ENCODE measurements at regions not wholly inside any gene's neighbourhood (a gene's known extent, or its start where the extent isn't known, plus 50 kb on each side); places are given as distances from the start of the nearest gene placed in this dataset.

- TF ChIP-seq ZNF416 (CRISPR knock-in tag; IDR thresholded peaks at IDR 0.05) = no peak
These were observed 495.2 kb upstream of the MEIS1 start (continued) for GRCh38 chr2:65939687-65940086.

DNA sequence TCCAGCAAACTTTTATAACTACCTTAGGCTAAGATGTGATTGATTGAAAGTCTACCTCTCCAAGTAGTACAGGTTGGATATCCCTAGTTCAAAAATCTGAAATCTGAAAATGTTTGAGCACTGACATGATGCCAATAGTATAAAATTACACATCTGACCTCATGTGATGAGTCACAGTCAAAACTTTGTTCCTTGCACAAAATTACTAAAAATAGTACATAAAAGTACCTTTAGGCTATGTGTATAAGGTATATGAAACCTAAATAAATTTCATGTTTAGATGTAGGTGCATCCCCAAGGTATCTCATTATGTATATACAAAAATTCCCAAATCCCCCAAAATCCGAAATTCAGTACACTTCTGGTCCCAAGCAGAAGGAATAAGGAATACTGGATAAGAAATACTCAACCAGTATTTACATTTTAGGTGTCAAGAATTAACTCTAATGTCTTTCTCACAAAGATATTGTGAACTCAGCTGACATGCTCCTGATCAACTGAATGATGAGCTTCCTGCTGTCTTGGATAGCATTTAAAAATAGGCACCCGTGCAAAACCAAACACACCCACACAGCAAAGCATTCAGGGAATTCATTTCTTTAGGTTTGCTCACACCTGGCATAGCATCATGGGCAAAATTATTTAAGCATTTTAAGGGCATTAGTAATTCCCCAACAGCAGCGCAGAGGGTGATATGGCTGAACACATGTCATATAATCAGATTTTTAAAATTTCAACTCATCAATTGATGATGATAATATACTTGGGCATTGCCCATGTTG, 497.4 kb upstream of the MEIS1 start:
- Mint-ChIP-seq H3K27me3 (ENCODE audit: low read depth) (peaks cover 4% of the 10 kb centered on the region), H3K4me1 (no peaks in the 10 kb centered on the region), H3K9me3 (no peaks in the 10 kb centered on the region), H3K36me3 (no peaks in the 10 kb centered on the region), H3K4me3 (no peak overlapping the region), H3K27ac (no peak overlapping the region)
- TF ChIP-seq CTCF (IDR thresholded peaks at IDR 0.05) (no peak), TEAD1 (CRISPR knock-in tag; IDR thresholded peaks at IDR 0.05) (no peak), IRF2 (CRISPR knock-in tag; IDR thresholded peaks at IDR 0.05; ENCODE audit: borderline replicate concordance, low read depth) (no peak), IRF1 (CRISPR knock-in tag; IDR thresholded peaks at IDR 0.05) (no peak), ZNF219 (CRISPR knock-in tag; IDR thresholded peaks at IDR 0.05; ENCODE audit: borderline replicate concordance) (no peak), ZNF416 (CRISPR knock-in tag; IDR thresholded peaks at IDR 0.05) (no peak), EMX1 (CRISPR knock-in tag; IDR thresholded peaks at IDR 0.05) (no peak), NFATC4 (CRISPR knock-in tag; IDR thresholded peaks at IDR 0.05) (no peak), ZNF671 (CRISPR knock-in tag; IDR thresholded peaks at IDR 0.05) (no peak)
- TF ChIP-seq, protein P1, sequence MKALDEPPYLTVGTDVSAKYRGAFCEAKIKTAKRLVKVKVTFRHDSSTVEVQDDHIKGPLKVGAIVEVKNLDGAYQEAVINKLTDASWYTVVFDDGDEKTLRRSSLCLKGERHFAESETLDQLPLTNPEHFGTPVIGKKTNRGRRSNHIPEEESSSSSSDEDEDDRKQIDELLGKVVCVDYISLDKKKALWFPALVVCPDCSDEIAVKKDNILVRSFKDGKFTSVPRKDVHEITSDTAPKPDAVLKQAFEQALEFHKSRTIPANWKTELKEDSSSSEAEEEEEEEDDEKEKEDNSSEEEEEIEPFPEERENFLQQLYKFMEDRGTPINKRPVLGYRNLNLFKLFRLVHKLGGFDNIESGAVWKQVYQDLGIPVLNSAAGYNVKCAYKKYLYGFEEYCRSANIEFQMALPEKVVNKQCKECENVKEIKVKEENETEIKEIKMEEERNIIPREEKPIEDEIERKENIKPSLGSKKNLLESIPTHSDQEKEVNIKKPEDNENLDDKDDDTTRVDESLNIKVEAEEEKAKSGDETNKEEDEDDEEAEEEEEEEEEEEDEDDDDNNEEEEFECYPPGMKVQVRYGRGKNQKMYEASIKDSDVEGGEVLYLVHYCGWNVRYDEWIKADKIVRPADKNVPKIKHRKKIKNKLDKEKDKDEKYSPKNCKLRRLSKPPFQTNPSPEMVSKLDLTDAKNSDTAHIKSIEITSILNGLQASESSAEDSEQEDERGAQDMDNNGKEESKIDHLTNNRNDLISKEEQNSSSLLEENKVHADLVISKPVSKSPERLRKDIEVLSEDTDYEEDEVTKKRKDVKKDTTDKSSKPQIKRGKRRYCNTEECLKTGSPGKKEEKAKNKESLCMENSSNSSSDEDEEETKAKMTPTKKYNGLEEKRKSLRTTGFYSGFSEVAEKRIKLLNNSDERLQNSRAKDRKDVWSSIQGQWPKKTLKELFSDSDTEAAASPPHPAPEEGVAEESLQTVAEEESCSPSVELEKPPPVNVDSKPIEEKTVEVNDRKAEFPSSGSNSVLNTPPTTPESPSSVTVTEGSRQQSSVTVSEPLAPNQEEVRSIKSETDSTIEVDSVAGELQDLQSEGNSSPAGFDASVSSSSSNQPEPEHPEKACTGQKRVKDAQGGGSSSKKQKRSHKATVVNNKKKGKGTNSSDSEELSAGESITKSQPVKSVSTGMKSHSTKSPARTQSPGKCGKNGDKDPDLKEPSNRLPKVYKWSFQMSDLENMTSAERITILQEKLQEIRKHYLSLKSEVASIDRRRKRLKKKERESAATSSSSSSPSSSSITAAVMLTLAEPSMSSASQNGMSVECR (CRISPR knock-in tag; IDR thresholded peaks at IDR 0.05; ENCODE audit: borderline replicate concordance) = no peak
- TF ChIP-seq, protein P2, sequence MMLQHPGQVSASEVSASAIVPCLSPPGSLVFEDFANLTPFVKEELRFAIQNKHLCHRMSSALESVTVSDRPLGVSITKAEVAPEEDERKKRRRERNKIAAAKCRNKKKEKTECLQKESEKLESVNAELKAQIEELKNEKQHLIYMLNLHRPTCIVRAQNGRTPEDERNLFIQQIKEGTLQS (CRISPR knock-in tag; conservative IDR thresholded peaks at IDR 0.05) = no peak
- no peak for ATAC-seq
- ChIA-PET CTCF (no interaction called here), POLR2A (no interaction called here)
- DNase-seq (ENCODE audit: low spot score) = no peak

- Mint-ChIP-seq H3K27me3 (ENCODE audit: low read depth) (peaks cover 4% of the 10 kb centered on the region), H3K4me1 (no peaks in the 10 kb centered on the region; the same call in 1 of the 2 replicates), H3K9me3 (peaks cover 11% of the 10 kb centered on the region), H3K27ac (no peak overlapping the region), H3K36me3 (peaks cover 10% of the 10 kb centered on the region), H3K4me3 (no peak overlapping the region)
- POLR2A ChIA-PET = interaction anchor here (1.0 kb wide), 1 partner anchor 10 kb away, joined by 3 read pairs; no protein-coding TSS in a partner anchor
- CTCF ChIA-PET = interaction anchor here (0.5 kb wide), 1 partner anchor 92 kb away, joined by 3 read pairs; no protein-coding TSS in a partner anchor
- no peak for TF ChIP-seq TEAD4 (CRISPR knock-in tag; IDR thresholded peaks at IDR 0.05)
- TF ChIP-seq SMAD3 (CRISPR knock-in tag; IDR thresholded peaks at IDR 0.05; ENCODE audit: borderline replicate concordance) = no peak
- TF ChIP-seq, protein P3, sequence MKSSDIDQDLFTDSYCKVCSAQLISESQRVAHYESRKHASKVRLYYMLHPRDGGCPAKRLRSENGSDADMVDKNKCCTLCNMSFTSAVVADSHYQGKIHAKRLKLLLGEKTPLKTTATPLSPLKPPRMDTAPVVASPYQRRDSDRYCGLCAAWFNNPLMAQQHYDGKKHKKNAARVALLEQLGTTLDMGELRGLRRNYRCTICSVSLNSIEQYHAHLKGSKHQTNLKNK (CRISPR knock-in tag; IDR thresholded peaks at IDR 0.05) = no peak
- no peak for TF ChIP-seq FOXP1 (CRISPR knock-in tag; IDR thresholded peaks at IDR 0.05; ENCODE audit: borderline replicate concordance)
- no peak for TF ChIP-seq JUN (CRISPR knock-in tag; IDR thresholded peaks at IDR 0.05)
- TF ChIP-seq GRHL2 (CRISPR knock-in tag; IDR thresholded peaks at IDR 0.05; ENCODE audit: insufficient replicate concordance, severe bottlenecking) = no peak
- TF ChIP-seq, protein P4, sequence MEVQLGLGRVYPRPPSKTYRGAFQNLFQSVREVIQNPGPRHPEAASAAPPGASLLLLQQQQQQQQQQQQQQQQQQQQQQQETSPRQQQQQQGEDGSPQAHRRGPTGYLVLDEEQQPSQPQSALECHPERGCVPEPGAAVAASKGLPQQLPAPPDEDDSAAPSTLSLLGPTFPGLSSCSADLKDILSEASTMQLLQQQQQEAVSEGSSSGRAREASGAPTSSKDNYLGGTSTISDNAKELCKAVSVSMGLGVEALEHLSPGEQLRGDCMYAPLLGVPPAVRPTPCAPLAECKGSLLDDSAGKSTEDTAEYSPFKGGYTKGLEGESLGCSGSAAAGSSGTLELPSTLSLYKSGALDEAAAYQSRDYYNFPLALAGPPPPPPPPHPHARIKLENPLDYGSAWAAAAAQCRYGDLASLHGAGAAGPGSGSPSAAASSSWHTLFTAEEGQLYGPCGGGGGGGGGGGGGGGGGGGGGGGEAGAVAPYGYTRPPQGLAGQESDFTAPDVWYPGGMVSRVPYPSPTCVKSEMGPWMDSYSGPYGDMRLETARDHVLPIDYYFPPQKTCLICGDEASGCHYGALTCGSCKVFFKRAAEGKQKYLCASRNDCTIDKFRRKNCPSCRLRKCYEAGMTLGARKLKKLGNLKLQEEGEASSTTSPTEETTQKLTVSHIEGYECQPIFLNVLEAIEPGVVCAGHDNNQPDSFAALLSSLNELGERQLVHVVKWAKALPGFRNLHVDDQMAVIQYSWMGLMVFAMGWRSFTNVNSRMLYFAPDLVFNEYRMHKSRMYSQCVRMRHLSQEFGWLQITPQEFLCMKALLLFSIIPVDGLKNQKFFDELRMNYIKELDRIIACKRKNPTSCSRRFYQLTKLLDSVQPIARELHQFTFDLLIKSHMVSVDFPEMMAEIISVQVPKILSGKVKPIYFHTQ (CRISPR knock-in tag; IDR thresholded peaks at IDR 0.05) = no peak
- TF ChIP-seq ZNF232 (CRISPR knock-in tag; IDR thresholded peaks at IDR 0.05) = no peak
- no peak for TF ChIP-seq GTF2I (CRISPR knock-in tag; conservative IDR thresholded peaks at IDR 0.05)
- DNase-seq (ENCODE audit: low spot score) (no peak), ATAC-seq (no peak)
These were observed 499.8 kb upstream of the MEIS1 start for GRCh38 chr2:65934992-65935629.

Data from WTC11 (cell line).